Right forelimb (tissue), 1 donor: ENCODE measurements at regions not wholly inside any gene's neighbourhood (a gene's known extent, or its start where the extent isn't known, plus 50 kb on each side); places are given as distances from the start of the nearest gene placed in this dataset.

ENCODE experiments used
- DNase-seq: peaks from one replicate; pipeline ENCODE4 v3.0.0-alpha.2; 2018

DNA sequence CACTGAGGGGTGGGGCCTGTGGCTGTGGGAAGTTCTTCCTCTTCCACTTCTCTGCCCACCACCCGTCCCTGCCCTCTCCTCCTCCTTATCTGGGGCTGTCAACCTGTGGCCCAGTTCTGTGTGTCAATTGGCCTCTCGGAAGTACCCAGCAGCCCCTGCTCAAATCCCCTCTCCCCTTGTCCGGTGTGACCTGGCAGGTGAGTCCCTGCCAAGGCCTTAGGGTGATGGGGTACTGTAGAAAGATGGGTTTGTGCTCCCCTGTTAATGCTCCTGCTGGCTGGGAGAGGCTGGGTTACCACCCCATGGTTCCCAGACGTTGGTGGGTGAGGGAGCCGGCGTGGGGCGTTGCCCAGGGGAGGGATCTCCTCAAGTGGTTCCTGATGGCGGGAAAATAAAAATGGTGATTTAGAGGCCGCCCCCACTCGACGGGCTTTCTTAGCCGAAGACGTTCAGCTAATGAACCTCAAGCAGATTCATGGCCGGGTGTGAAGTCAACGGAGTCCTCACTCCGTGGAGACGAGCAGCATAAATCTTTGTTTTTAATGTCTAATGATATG is 141.2 kb downstream of the URI1 start:
- DNase-seq = peak; percentile 22

DNA sequence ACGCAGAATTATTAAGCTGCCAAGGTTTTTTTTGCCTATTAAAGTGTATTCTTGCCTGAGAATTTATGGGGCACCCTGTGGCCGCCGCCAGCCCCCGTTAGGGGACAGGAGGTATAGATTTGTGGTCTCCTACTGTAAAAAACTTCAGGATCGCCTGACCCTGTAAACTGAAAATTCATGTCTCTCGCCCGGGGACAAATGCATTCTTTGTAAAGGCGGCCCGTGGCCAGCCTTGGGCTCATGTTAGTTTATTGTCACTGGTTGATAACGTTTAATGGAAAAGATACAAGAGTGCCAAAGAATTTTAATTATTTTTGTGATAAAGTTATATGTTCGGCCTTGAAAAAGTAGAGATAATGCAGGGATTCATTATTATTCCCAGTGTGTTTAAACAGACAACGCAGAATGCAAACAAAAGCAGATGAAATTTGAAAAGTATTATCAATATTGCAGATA is 141.7 kb downstream of the URI1 start:
- no peak for DNase-seq

DNA sequence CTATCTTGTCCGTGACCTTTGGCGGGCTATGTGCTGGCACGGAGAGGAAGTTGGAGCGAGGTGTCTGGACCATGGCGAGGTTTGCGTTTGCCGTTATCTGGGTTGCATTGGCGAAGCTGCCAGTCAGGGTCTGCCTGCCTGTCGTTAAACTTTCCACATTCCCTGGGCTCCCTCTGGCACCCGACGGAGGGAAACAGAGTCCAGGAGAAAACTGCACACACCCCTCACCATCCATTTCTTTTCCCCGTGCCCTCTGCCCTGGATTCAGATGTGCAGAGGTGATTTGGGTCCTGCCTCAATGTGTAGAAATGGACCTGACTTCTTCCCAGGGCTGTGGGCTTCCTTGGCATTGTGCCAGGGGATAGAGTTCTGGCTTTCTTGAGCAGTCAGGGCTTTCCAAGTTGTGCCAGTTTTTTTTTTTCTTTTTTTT is 142.4 kb downstream of the URI1 start:
- no peak for DNase-seq

DNA sequence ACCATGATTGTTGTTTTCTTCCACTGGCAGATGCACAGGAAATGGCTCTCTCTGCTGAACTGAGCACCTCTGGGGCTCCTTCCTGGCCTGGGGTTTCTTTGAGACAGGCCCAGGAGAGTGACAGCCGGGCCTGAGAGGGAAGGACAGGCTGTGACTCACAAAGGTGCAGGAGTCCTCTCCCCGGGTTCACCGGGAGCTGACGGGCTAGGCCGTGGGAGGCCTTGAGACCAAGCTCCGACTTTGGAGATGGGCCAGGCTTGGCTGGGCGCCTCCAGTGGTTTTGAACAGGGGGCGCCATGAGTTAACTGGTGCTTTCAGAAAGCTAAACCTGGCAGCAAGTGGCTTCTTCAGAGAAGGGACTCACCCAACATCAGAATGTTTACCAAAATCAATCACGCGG is 143.4 kb downstream of the URI1 start:
- DNase-seq = peak; percentile 55

DNA sequence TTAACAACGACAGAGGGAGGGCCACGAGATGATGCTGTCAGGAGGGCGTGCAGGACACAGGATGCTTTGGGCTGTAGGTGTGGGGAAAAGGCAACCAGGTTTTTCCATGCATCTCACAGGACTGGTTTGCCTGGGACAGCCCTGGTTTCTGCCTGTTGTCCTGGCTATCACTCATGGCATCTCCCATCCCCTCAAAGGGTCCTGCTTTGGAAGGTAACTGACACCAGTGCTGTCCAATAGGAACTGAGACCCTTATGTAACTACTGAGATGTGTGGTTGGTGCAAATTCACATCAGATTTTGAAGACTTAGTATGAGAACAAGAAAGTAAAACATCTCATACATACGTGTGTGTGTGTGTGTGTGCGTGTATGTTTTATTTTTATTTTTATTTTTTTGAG is 144.2 kb downstream of the URI1 start:
- no peak for DNase-seq

DNA sequence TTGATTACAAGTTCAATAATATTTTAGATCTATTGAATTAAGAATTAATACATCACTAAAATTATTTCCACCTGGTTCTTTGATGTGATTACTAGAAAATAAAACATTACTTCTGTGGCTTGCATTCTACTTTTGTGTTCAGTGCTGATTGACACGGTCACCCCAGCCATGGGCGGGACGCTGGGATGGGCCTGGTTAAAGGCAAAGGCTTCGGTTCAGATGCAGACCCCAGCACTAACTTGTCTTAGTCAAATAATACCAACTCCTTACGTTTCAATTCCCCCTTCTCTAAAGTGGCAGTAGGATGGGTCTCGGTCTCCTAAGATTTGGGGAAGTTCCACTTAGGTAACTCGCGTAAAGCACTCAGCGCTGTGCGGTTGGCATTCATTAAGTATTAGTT is 144.9 kb downstream of the URI1 start:
- DNase-seq = peak; percentile 19

DNA sequence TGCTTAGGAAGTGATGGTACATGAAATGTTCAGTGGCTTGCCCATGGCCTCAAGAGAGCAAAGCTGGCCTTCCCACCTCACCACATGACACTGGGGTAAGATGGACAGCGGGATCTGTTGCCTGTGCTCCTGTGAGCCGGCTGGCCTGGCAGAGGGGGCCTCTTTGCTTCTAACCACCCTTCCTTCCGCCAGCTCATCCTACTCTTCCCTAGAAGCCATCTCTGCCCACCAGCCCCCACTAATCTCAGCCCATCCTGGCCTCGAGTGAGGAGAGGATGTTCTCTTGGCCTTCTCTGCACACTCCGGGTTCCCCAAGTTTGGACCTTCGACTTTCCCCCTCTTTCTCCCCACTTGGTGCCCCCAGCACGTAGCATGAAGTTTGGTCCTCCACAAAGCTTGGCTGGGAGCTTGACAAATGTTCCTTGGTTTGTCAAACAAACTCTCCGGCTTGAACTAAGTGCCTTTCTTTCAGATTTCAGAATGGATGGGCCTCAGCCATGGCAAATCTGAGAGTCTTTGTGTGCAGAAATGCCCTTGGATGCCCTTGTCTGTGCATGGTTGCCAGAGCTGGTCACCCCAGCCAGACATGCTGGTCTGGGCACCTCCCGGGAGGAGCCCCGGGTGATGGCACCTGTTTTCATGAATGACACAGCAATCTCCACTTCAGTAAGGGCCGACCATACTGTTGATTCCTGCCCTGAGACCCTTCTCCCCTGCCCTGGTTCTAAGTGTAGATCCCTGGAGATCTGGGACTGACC is 145.5 kb downstream of the URI1 start:
- peak; percentile 28 for DNase-seq

DNA sequence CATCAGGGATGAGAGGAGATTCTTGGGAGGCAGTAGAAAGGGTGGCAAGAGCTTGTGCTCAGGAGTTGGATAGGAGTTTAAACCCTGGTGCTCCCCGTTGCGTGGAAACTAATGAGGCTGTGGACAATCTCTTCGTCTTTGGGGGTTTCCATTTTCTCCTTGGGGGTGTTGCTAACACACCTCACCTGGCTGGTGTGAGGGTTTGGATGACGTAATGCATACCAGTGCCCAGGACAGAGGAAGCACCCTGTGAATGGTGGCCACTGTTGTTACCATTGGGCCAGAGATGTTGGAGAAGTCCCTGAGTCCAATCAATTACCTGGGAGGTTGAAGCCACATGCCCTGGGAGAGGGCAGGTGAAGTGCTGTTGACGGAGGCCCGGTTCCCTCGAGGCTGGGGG is 146.5 kb downstream of the URI1 start:
- no peak for DNase-seq

DNA sequence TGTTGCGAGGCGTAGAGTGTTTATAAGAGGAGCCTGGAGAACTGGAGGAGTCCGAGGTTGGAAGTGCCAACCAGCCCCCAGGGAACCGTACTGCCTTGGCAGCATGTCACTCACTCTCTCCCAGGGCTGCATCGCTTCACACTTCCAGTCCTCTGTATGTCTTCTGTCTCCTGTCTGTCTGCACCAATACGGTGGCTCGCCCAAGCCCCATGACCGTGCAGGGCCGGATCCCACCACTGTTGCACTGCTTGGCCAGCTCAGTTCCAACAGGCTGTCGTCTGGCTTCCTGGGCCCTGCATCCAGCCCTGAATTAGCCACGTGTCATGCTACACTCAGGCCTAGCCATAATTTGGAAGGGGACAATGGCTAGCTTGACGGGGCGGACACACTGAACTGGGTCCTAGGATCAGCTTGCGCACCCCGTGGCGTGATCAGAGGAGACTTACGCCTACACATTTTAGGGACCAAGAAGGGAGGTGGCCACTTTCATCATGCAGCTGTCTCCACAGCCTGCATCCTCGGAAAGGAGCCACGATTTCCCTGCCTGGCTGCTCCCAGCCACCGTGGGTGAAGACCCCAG is 147.1 kb downstream of the URI1 start:
- peak; percentile 25 for DNase-seq

DNA sequence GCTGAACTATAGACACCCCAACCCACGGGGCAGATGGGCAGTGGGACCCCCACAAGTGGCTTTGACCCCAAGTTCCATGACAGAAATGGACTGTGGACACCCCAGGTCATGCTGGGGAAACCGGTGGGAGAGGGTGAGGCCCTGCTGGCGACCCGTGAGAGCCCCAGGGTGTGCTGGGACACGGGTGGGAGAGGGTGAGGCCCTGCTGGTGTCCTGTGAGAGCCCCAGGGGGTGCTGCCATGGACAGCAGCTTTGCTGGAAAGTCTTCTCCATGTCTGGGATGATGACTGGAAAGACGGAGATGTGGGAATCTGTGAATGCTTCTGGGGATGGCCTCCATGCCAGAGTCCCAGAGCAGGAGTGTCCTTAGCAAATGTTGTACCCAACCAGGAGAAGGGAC is 148.4 kb downstream of the URI1 start:
- peak; percentile 7 for DNase-seq

DNA sequence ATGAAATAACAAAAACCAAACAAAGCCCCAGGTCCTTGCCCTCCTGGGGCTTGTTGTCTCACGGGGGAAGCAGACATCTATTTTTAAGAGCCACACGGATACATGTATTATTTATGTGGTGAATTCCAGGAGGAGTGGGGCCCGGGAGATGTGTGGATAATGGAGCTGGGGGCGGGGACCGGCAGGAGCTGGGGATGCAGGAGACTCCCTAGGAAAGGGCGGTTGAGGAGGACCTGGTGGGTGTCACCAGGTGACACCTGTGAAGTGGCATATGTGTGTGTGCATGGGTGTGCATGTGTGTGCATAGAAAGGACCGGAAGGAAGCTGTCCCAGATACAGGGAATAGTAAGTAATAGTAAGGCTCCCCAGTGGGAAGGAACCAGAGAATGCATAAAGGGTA is 148.9 kb downstream of the URI1 start:
- DNase-seq = peak; percentile 5

DNA sequence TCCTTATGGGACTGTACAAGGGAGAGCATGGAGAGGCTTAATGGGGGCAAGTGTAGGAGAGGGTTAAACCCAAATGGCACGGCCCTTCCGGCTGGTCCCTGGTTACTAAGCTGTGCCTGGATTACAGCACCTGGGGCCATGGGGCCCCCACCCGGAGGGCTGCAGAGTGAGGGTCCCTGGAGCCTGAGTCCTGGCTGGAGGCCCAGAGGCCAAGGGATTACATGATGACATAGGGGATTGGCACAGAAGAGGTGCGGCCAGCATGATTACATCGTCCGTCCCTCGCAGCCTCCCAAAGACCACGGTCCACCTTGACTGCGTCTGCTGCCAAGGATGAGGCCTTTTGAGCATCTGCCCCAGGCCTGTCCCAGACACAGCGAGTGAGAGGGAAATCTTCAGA is 149.4 kb downstream of the URI1 start:
- DNase-seq = peak; percentile 24

DNA sequence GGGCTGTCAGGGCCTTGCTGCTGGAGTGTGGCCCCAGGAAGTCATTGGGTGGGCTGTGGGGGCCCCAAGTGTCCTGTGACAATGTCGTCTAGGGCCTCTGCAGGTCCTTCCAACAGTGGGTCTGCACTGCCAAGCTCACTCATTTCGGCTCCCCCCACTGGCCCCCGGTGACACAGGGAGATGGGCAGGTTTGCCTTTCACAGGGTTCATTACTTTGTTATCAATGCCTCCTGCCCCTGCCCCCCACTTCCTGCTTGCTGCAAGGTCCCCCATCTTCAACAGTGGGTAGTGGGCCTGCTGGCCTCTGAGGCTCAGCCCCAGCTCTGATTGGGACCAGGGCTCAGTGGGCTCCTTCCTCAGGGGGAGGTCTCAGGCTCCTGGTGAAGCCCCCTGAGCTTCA is 149.8 kb downstream of the URI1 start:
- no peak for DNase-seq

DNA sequence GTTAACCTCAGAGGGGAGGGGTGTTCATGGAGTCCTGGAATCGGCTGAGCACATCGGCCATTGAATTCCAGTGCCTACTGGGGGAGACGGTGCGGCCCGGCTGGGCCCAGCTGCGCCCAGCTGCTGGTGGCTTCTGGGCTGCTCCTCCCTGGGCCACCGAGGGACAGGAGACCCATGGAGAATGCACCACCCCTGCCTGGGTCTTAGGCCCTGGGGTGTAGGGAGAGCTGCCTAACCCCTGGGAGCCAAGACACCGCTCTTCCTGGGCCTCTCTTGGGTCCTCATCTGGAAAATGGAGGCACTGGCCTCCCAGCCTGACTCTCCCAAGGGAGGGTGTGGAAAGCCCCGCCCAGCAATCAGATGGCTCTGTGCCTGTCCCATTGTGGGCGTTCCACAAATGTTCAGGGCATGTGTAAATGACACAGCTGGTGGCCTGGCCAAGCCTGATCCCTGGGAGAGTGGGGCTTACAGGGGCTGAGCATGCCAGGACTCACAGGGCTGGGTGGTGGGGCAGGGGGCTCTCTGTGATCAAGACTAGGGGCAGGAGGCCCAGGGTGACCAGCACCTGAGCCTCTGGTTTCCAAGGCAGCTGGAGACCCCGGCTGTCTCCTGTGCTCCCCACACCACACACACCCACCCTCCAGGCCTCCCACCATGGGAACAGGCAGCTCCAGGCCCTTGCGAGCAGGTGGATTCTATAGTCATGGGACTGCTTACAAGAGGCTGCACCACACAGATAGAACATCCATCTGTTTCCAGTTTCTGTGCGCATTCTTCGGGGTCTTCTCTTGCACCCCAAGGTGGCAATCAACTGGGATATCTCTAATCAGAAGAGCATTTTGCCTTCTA is 150.9 kb downstream of the URI1 start:
- DNase-seq = peak; percentile 56

DNA sequence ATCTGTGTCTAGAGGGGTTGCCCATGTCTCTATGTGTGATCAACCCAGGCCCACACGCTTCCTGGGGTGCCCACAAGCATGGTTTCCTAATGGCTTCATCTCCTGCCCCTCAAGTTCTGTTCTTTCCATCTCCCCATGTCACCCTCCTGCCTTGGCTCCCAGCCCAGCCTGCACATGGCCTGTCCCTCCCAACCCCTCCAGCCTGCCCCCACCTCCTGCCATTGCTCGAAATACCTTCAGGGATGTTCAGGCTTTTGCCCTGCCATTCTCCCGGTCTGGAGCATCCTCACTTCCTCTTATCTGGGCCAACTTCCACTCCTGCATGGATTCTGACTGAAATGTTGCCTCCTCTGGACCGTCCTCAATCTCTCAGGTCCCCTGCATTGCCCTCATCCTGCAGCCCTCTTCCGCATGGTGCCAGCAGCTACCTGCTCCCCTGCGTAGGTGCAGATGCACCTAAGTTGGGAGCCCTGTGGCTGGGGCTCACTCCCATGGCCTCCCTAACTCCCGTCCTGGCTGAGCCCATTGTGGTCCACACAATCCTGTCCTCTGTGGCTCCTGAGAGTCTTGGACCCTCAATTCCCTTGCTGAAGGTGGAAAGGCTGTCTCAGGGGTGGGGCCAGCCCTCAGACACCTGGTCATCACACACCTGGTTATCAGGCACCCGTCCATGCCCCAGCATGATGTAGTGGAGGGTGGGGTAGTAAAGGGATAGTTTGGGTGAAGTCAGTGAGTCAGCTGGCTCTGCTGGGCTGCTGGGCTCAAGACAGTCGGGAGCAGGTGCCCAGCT is 152.1 kb downstream of the URI1 start:
- DNase-seq = peak; percentile 24

DNA sequence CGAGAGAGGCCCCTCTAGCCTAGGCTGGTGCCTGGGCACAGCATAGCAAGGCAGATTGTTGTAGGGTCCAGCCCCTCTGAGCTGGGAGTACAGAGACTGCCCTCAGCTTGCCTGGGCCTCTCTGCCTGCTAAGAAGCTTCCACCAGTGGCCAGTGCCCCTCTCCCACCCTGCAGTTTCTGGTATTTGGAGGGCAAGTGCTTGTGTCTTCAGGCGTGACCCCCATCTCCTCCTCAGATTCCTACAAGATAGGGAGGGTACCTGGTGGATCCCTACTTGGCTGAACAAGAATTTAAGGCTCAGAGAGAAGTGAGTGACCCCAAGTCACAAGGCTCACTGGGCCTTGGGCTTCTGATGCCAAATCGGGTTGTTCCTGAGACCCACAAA is 152.7 kb downstream of the URI1 start:
- DNase-seq = no peak

DNA sequence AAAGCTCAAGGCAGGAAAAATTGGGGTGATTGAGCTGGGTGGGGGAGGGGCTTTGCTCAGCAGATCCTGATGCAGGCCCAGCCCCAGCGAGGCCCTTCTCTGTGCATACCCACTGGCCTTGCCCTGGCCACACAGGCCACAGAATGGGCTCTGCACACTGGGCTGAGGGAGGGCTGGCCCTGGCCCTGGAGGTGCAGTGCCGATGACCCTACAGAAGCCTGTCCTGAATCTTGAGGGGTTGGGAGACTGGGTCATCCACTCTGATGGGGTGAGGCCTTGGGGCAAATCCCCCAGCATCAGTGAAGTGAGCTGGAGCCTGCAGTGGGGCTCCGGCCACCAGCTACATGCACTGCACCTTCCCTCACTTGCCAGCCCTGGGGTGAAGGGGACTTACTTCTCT is 153.1 kb downstream of the URI1 start:
- DNase-seq = peak; percentile 4

DNA sequence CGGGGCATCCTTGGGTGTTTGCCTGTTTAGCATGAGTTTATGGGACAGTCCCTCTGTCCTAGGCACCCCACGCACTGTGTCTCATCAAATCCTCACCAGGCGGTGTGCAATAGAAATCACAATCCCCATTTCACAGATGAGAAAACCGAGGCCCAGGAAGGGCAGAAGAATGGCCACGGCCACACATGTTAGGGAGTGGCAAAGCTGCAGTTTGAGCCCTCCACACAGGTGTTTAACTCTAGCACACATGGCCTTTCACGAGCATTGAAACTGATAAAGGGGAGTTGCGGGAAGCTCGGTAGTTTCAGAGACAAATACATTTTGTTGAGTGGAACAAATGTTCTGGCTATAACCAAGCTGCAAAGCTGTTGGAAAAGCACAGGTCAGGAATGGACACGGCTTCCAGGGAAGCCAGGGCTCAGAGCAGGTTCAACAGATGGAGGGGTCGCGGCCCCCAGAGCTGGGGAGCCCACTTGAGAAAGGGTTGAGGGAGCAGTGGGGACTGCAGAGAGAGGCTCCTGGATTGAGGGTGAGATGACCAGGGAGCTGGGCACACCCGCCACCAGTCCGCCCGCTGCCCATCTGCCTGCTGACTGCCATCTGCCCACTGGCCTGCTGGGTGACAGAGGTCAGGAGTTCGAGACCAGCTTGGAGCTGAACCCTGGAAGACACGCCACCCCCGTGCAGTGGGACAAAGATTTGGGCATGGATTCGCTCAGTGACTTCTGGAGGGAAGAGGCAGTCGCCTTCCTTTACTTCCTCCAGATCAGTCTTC is 154.7 kb downstream of the URI1 start:
- DNase-seq = no peak

DNA sequence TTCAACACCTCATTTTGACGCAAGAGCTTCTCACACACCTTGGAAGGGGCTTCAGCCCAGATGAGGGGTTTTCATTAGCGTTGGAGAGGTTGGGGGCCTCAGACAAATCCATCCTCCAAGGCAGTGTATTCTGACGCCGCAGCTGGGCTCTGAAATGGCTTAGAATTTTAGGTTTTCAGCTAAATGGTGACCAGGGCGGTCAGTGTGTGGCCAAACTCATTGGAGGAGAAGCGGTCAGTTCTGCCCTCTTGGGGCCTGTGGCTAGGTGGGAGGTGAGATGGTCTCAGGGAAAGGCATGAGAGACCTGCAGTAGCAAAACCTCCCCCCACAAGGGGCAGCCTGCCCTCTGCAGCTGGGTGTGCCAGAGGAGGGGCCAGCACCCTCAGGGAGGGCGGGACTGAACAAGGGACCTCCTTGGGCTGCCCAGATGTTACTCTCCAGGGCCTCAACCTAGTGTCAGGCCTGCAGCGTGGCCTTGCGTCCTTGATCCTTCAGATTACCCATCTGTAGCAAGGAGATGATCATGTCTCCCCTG is 155.8 kb downstream of the URI1 start:
- no peak for DNase-seq

DNA sequence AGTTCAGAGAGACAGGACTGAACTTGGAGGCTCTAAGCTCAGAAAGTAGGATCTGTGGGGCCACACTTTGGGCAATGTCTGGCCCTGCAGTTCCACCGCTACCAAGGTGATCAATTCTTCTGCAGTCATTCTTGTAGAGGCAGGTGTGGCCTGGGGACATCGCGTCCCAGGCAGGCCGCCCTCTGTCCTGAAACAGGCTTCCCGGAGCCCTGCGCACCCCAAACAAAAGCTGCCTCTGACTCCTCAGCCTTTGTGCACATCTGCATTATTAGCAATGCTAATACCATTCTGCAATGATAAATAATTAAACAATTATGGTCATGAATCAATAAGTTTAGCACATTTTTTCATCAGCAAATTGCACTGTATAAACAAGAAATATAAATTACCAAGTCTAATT is 160.2 kb downstream of the URI1 start:
- no peak for DNase-seq

DNA sequence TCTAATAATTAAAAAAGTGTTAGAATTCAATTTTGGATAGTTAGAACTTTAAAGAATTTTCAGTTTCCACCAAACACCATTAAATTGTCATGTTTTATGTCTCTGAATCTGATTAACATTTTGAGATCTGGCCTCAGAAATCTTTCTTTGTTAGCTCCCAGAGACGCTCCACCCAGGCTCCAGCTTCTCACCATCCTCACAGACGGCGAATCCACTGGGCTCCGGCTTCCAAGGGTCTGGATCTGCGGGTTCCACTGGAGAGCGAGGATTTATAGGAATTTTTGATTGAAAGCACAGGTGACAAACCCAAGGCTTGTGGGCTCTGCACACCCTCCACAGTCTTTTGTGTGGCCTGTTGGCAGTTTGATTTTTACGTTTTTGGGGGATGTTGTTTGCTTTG is 160.6 kb downstream of the URI1 start:
- no peak for DNase-seq

DNA sequence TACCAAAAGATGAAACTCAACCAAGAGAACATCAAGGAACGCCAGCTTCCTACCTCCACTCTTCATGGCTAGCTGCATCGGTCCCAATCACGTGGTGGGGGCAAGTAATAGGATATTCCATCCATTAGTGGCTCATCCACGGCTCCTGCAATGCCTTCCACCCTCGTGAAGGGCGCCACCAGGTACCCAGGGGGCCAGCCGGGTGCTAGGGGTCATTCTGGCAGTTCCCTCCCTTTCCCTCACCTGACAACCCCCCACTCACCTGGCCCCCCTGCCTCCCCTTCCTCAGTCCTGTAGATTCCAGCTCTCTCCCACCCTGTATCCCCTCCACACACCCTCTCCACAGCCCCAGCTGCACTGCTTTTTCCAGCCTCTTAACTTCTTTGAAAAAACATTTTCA is 161.9 kb downstream of the URI1 start:
- no peak for DNase-seq
